ENCODE measurements at regions not wholly inside any gene's neighbourhood (a gene's known extent, or its start where the extent isn't known, plus 50 kb on each side); places are given as distances from the start of the nearest gene placed in this dataset.

- DNase-seq (ENCODE audit: low read depth), result no peak
Observed at GRCh38 chr13:34570698-34571353, 371.2 kb upstream of the NBEA start.

GRCh38 chr13:34571716-34572115 lies 370.4 kb upstream of the NBEA start:
- H3K36me3 ChIP-seq (ENCODE audit: control insufficient read depth, insufficient read depth, low read length), result no peaks in the 10 kb centered on the region
- H3K4me3 ChIP-seq (ENCODE audit: low read depth, low read length), result no peak overlapping the region
- DNase-seq (ENCODE audit: low read depth), result no peak
- H3K27me3 ChIP-seq (ENCODE audit: control insufficient read depth, insufficient read depth, low read length), result no peaks in the 10 kb centered on the region
- TF ChIP-seq CTCF (IDR thresholded peaks at IDR 0.05; ENCODE audit: insufficient read depth, low read length, poor library complexity, severe bottlenecking), result no peak

More at GRCh38 chr13:34570698-34571353, 371.2 kb upstream of the NBEA start:
- H3K36me3 ChIP-seq (ENCODE audit: control insufficient read depth, insufficient read depth, low read length), result no peaks in the 10 kb centered on the region
- no peak overlapping the region for H3K4me3 ChIP-seq (ENCODE audit: low read depth, low read length)
- no peak for TF ChIP-seq CTCF (IDR thresholded peaks at IDR 0.05; ENCODE audit: insufficient read depth, low read length, poor library complexity, severe bottlenecking)
- no peaks in the 10 kb centered on the region for H3K27me3 ChIP-seq (ENCODE audit: control insufficient read depth, insufficient read depth, low read length)

GRCh38 chr13:34577051-34577450 lies 365.0 kb upstream of the NBEA start:
- H3K36me3 ChIP-seq (ENCODE audit: control insufficient read depth, insufficient read depth, low read length), result no peaks in the 10 kb centered on the region
- no peak for TF ChIP-seq CTCF (IDR thresholded peaks at IDR 0.05; ENCODE audit: insufficient read depth, low read length, poor library complexity, severe bottlenecking)
- H3K27me3 ChIP-seq (ENCODE audit: control insufficient read depth, insufficient read depth, low read length), result no peaks in the 10 kb centered on the region
- H3K4me3 ChIP-seq (ENCODE audit: low read depth, low read length), result no peak overlapping the region
- peak; percentile 5 for DNase-seq (ENCODE audit: low read depth)

- H3K4me3 ChIP-seq (ENCODE audit: low read depth, low read length), result no peak overlapping the region
- peak; percentile 1 for DNase-seq (ENCODE audit: low read depth)
- H3K36me3 ChIP-seq (ENCODE audit: control insufficient read depth, insufficient read depth, low read length), result no peaks in the 10 kb centered on the region
- H3K27me3 ChIP-seq (ENCODE audit: control insufficient read depth, insufficient read depth, low read length), result no peaks in the 10 kb centered on the region
- no peak for TF ChIP-seq CTCF (IDR thresholded peaks at IDR 0.05; ENCODE audit: insufficient read depth, low read length, poor library complexity, severe bottlenecking)
Observed at GRCh38 chr13:34578471-34578870, 363.6 kb upstream of the NBEA start.

- DNase-seq (ENCODE audit: low read depth), result no peak
- Histone ChIP-seq H3K36me3 (ENCODE audit: control insufficient read depth, insufficient read depth, low read length) (no peaks in the 10 kb centered on the region), H3K27me3 (ENCODE audit: control insufficient read depth, insufficient read depth, low read length) (no peaks in the 10 kb centered on the region), H3K4me3 (ENCODE audit: low read depth, low read length) (no peak overlapping the region)
- TF ChIP-seq CTCF (IDR thresholded peaks at IDR 0.05; ENCODE audit: insufficient read depth, low read length, poor library complexity, severe bottlenecking), result no peak
Observed at GRCh38 chr13:34578917-34579316, 363.2 kb upstream of the NBEA start.

GRCh38 chr13:34583181-34583580 lies 358.9 kb upstream of the NBEA start:
- no peaks in the 10 kb centered on the region for H3K27me3 ChIP-seq (ENCODE audit: control insufficient read depth, insufficient read depth, low read length)
- no peaks in the 10 kb centered on the region for H3K36me3 ChIP-seq (ENCODE audit: control insufficient read depth, insufficient read depth, low read length)
- no peak for DNase-seq (ENCODE audit: low read depth)
- no peak overlapping the region for H3K4me3 ChIP-seq (ENCODE audit: low read depth, low read length)
- TF ChIP-seq CTCF (IDR thresholded peaks at IDR 0.05; ENCODE audit: insufficient read depth, low read length, poor library complexity, severe bottlenecking), result no peak

Data from kidney epithelial cell (primary cell).